Aorta (tissue), 5 donors: ENCODE measurements at regions not wholly inside any gene's neighbourhood (a gene's known extent, or its start where the extent isn't known, plus 50 kb on each side); places are given as distances from the start of the nearest gene placed in this dataset.

ENCODE experiments used
- ATAC-seq: fragments of 200-7000 bp; cut with Tn5 transposase; one replicate; pipeline ENCODE4 v1.9.1; 2022; ENCODE audit warnings: moderate library complexity; ENCODE audit not compliant: low FRiP score
- DNase-seq, 2 donors: peaks; one replicate each; pipeline ENCODE4 v3.0.0-alpha.2; 2020
- H3K27ac ChIP-seq, 2 donors: one replicate each; pipeline ENCODE4 v1.5.1; 2013; ENCODE audit warnings: low read length in 2 of 2, mild to moderate bottlenecking in 2 of 2, moderate library complexity in 2 of 2, control low read depth in 1 of 2, inconsistent platforms in 1 of 2, low read depth in 1 of 2
- H3K27me3 ChIP-seq, 2 donors: one replicate each; pipeline ENCODE4 v1.6.1; 2013; ENCODE audit warnings: control low read depth in 1 of 2, low read length in 1 of 2, mild to moderate bottlenecking in 1 of 2, moderate library complexity in 1 of 2; ENCODE audit not compliant: insufficient read depth in 2 of 2, control insufficient read depth in 1 of 2
- H3K36me3 ChIP-seq, 2 donors: one replicate each; pipeline ENCODE4 v1.6.1; 2013; ENCODE audit warnings: control low read depth in 1 of 2, low read length in 1 of 2, mild to moderate bottlenecking in 1 of 2; ENCODE audit not compliant: insufficient read depth in 2 of 2, control insufficient read depth in 1 of 2
- H3K4me1 ChIP-seq, 2 donors: one replicate each; pipeline ENCODE4 v1.6.1; 2013; ENCODE audit warnings: low read length in 2 of 2, control low read depth in 1 of 2, mild to moderate bottlenecking in 1 of 2, moderate library complexity in 1 of 2; ENCODE audit not compliant: insufficient read depth in 2 of 2, control insufficient read depth in 1 of 2
- H3K4me3 ChIP-seq, 2 donors: one replicate each; pipeline ENCODE4 v1.5.1; 2013; ENCODE audit warnings: low read length in 2 of 2, control low read depth in 1 of 2, mild to moderate bottlenecking in 1 of 2
- H3K9me3 ChIP-seq: one replicate; pipeline ENCODE4 v1.6.1; 2013; ENCODE audit warnings: mild to moderate bottlenecking, low read length; ENCODE audit not compliant: control insufficient read depth
- WGBS, 2 donors: extraction: QIAGEN DNeasy Blood & Tissue Kit; methylation state at CpG; one replicate each; pipeline ENCODE4 v1.1.7; 2013; 5-methylcytosine and 5-hydroxymethylcytosine counted together
- intact Hi-C, 2 donors: fragments of 100-400 bp; cut with DNase I; formaldehyde crosslinking; loops; one replicate each; pipeline versions ENCODE4 v1.14.2 to v1.15.0; 2022
- donor health status: healthy with polysubstance abuse.
- donor health status: Bipolar disorder and iron deficiency.
- donor health status: DM: no; HTN: no; CAD: no.
- donor health status: DM: no; HTN: no; CAD: no.
- donor health status: DM: yes; HTN: yes; CAD: no.

GRCh38 chr13:21805733-21806132 is 134.9 kb downstream of the FGF9 start:
- 69 to 74% methylated on average over 3 of the region's 3 CpGs for WGBS, 2 donors
- H3K9me3 ChIP-seq = no peaks in the 10 kb centered on the region
- no peaks in the 10 kb centered on the region for H3K4me1 ChIP-seq
- H3K27me3 ChIP-seq = no peaks in the 10 kb centered on the region
- intact Hi-C loops = no loop called here
- no peak overlapping the region for H3K4me3 ChIP-seq
- ATAC-seq (no peak), DNase-seq (no peak)
- no peaks in the 10 kb centered on the region for H3K36me3 ChIP-seq
- H3K27ac ChIP-seq = no peak overlapping the region

DNA sequence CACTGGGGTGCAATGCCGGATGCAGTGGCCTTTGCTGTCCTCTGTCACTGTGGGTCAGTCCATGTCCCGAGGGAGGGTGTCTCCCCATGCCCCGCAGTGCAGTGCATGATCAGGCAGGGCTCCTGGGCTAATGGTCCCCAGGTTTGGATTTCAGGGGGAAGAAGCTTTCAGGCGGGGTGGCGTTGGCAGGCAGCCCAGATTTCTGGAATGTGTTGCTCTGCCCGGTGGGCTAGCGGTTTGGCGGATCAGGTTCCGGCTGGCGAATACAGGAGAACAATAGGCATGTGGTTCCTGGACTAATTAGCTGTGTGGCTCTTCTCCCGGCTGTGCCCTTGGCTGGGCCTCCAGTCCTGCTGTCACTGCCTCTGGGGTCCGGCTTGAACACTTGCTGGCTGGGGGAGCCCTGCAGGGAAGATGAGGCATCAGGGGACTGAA is 141.3 kb downstream of the FGF9 start:
- H3K4me3 ChIP-seq = no peak overlapping the region
- ATAC-seq = no peak
- H3K9me3 ChIP-seq = no peaks in the 10 kb centered on the region
- no peak for DNase-seq
- no peaks in the 10 kb centered on the region for H3K36me3 ChIP-seq
- intact Hi-C loops = no loop called here
- no peaks in the 10 kb centered on the region for H3K27me3 ChIP-seq
- no peak overlapping the region for H3K27ac ChIP-seq
- H3K4me1 ChIP-seq = no peaks in the 10 kb centered on the region
- 59 to 64% methylated on average over 12 of the region's 12 CpGs for WGBS, 2 donors

DNA sequence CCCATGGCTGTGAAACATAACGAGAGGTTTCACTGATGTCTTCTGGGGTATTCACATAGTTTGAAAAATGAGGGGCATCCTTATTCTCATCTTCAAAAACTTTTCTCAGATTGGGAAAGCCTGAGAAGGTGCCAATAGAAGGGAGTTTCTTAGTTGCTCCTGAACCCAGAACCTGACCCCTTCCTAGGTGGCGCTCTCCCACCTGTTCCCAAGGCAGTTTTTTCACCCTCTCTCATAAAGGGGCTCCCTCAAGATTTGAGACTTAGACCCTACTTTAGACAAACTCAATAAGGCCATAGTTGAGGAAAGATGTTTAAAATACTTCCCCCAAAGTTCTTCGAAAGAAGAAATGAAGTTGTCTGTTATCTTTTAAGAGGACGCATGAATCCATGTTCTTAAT is 142.2 kb downstream of the FGF9 start:
- 91 to 92% methylated on average over 4 of the region's 4 CpGs for WGBS, 2 donors

GRCh38 chr13:21813844-21814243 is 143.0 kb downstream of the FGF9 start:
- H3K4me1 ChIP-seq = no peaks in the 10 kb centered on the region
- intact Hi-C loops = no loop called here
- no peaks in the 10 kb centered on the region for H3K27me3 ChIP-seq
- H3K9me3 ChIP-seq = no peaks in the 10 kb centered on the region
- DNase-seq (no peak), ATAC-seq (no peak)
- H3K27ac ChIP-seq = no peak overlapping the region
- 62 to 77% methylated on average over 4 of the region's 4 CpGs for WGBS, 2 donors
- H3K4me3 ChIP-seq = no peak overlapping the region
- H3K36me3 ChIP-seq = no peaks in the 10 kb centered on the region

More for the DNA sequence above, 142.2 kb downstream of the FGF9 start:
- Histone ChIP-seq H3K4me1 (no peaks in the 10 kb centered on the region), H3K27me3 (no peaks in the 10 kb centered on the region), H3K36me3 (no peaks in the 10 kb centered on the region), H3K27ac (no peak overlapping the region), H3K4me3 (no peak overlapping the region), H3K9me3 (no peaks in the 10 kb centered on the region)
- intact Hi-C loops = no loop called here
- DNase-seq = no peak
- no peak for ATAC-seq

DNA sequence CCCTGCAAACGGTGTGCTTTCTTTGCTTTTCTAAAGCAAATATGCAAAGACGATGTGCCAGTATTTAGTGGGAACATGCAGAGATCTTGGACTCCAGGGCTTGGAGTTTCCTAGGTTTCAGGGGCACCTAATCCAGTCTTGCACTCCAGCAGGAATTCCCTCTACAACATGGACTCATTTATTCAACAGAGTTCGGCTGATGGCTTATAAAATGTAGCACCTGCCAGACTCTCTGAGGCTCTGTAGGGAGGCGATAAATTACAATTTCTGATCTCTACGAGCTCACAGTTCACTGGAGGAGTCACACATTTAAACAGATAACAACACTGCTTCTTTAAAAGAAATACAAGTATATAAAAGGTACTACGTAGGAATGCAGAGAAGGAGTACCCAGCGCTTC is 143.7 kb downstream of the FGF9 start:
- Histone ChIP-seq H3K4me3 (no peak overlapping the region), H3K9me3 (no peaks in the 10 kb centered on the region), H3K4me1 (no peaks in the 10 kb centered on the region), H3K27ac (no peak overlapping the region), H3K27me3 (no peaks in the 10 kb centered on the region), H3K36me3 (no peaks in the 10 kb centered on the region)
- 65 to 73% methylated on average over 7 of the region's 7 CpGs for WGBS, 2 donors
- DNase-seq (no peak), ATAC-seq (no peak)
- intact Hi-C loops = no loop called here

DNA sequence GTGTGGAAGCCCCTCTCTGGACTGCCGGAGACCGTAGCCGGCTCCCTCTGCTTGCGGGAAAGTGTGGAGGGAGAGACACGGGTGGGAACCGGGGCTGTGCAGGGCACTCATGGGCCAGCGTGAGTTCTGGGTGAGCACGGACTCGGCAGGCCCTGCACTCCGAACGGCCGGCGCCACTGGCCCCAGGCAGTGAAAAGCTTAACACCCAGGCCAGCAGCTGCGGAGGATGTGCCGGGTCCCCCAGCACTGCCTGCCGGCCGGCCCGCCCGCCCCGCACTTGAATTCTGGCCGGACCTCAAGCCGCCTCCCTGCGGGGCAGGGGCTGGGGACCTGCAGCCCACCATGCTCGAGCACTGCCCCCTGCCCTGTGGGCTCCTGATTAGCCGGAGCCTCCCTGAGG is 147.0 kb downstream of the FGF9 start:
- no peaks in the 10 kb centered on the region for H3K36me3 ChIP-seq
- H3K27me3 ChIP-seq = no peaks in the 10 kb centered on the region
- H3K27ac ChIP-seq = no peak overlapping the region
- no peak for ATAC-seq
- DNase-seq = peak in 1 of 2 donors; percentile 63
- no peaks in the 10 kb centered on the region for H3K4me1 ChIP-seq
- intact Hi-C loops = no loop called here
- 97% methylated on average over 25 of the region's 25 CpGs for WGBS, 2 donors
- H3K9me3 ChIP-seq = no peaks in the 10 kb centered on the region
- H3K4me3 ChIP-seq = no peak overlapping the region

- 29 to 35% methylated on average over 4 of the region's 4 CpGs for WGBS, 2 donors
- Histone ChIP-seq H3K4me3 (no peak overlapping the region), H3K27me3 (no peaks in the 10 kb centered on the region), H3K36me3 (no peaks in the 10 kb centered on the region), H3K4me1 (no peaks in the 10 kb centered on the region), H3K9me3 (no peaks in the 10 kb centered on the region), H3K27ac (no peak overlapping the region)
- no peak for DNase-seq
- ATAC-seq = no peak
- intact Hi-C loops = no loop called here
These were observed 151.2 kb downstream of the FGF9 start for GRCh38 chr13:21822029-21822428.

DNA sequence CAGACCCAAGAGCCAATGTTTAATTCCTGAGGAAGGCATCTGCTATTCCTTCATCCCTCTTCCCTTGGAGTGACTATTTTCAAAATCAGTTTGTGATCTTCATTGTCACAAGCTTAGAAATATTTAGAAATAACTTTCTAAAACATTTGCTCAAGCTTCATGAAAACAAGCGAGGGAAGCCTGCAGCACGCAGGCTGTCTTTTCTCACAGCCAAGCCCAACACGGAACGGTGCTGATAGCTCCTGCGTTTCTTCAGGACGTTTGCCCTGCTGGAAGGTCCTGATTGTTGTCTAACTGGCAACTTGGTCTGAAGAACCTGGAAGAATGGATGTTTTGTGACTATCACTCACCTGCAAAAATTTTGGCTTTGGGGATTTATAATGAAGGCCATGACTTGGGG is 152.5 kb downstream of the FGF9 start:
- Histone ChIP-seq H3K4me3 (no peak overlapping the region), H3K27ac (no peak overlapping the region), H3K9me3 (no peaks in the 10 kb centered on the region), H3K4me1 (no peaks in the 10 kb centered on the region), H3K27me3 (no peaks in the 10 kb centered on the region), H3K36me3 (no peaks in the 10 kb centered on the region)
- WGBS, 2 donors = 12 to 23% methylated on average over 6 of the region's 6 CpGs
- ATAC-seq (no peak), DNase-seq (no peak)
- intact Hi-C loops = no loop called here

DNA sequence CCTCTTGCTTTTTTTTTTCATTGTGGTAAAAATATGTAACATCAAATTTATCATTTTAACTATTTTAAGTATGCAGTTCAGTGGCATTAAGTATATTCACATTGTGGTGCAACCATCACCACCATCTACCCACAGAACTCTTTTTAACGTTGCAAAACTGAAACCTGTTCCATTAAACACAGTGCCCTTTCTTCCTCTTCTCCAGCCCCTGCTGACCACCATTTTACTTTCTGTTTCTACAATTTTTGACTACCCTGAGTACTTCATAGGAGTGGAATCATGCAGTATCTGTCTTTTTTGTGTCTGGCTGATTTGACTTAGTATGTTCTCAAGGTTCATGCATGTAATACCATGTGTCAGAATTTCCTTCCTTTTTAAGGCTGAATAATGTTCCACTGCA is 153.1 kb downstream of the FGF9 start:
- WGBS, 2 donors = 71 to 77% methylated on average over 1 of the region's 1 CpG
- Histone ChIP-seq H3K27me3 (no peaks in the 10 kb centered on the region), H3K9me3 (no peaks in the 10 kb centered on the region), H3K4me1 (no peaks in the 10 kb centered on the region), H3K36me3 (no peaks in the 10 kb centered on the region), H3K27ac (no peak overlapping the region), H3K4me3 (no peak overlapping the region)
- no peak for DNase-seq
- ATAC-seq = no peak
- intact Hi-C loops = no loop called here
